GM12874 (cell line): ENCODE measurements at regions not wholly inside any gene's neighbourhood (a gene's known extent, or its start where the extent isn't known, plus 50 kb on each side); places are given as distances from the start of the nearest gene placed in this dataset.

Experiments used
- CTCF ChIP-seq: IDR thresholded peaks from 2 replicates; pipeline ENCODE4 v1.5.1; 2011; ENCODE audit warnings: low read depth, mild to moderate bottlenecking, control low read depth, low read length, moderate library complexity; ENCODE audit not compliant: insufficient read depth

- no peak for TF ChIP-seq CTCF
Observed at GRCh38 chr5:82804155-82804690, 273.0 kb downstream of the TMEM167A start.

DNA sequence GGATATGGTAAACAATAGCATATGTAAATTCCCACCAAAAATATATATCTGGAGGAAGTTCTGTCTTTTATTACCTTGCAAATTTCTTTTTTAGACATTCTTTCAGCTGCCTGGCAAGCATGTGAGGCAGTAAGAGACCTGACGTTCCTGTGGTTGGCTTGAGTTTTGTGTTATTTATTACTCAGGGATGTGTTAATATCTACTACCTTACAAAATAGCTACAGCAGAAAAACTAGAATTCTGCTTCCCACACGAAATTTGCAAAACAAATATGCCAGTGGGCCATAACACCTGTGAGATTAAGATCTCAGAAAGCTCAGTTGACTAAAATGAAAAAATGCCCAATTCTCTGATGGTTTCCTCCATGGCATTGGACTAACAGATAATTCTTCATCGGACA, 274.2 kb downstream of the TMEM167A start:
- no peak for TF ChIP-seq CTCF

GRCh38 chr5:82800826-82801225, 276.4 kb downstream of the TMEM167A start:
- TF ChIP-seq CTCF: no peak

DNA sequence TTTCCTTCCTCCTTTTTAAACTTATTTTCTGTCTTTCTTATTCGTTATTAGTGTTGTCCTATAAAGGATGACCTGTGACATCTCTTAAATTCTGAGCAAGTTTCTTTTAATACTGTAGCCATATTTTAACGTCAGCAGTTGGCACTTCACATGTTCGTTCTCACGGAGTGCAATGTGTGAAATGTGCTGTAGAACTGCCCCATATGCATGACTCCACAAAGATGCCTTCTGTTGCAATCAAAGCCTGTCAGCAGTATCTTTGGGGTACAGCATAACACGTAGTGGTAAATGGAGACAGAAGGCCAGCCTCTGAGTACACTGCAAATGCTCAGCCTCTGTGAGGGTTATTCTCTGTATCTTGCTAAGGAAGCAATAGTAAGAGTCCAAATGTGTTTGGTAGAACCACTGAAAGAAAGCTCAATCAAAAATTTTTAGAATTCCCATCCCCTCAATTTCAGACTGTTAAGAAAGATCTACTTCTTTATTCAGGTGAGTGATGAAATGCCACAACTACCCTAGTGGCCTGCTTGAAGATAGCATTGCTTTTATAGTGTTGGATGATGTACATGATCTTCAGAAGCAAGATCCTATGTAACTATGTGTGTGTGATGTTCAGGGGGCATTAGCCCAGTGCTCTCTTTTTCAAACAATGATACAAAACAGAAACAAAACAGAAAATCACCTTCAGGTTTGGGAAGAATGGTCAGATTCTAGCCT, 277.7 kb downstream of the TMEM167A start:
- TF ChIP-seq CTCF: no peak

DNA sequence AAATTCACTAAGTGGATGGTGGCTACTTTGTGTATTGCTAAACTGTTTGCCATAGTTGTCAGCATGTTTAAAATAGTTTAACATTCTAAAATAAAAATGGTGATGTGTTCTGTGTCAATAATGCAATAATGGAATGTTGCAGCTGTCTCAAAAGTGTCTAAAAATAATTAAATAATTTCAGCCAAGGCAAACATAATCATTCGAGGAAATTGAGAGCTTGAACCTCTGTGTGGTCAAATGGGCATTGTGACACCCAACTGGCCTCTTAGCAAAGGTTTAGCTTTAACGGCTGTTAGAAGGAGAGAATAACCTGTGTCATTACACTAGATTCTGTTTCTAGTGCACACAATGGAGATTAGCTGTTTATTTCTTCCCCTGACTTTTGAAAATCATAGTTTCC, 278.5 kb downstream of the TMEM167A start:
- TF ChIP-seq CTCF: no peak

GRCh38 chr5:82796643-82797416, 280.4 kb downstream of the TMEM167A start:
- no peak for TF ChIP-seq CTCF

GRCh38 chr5:82794876-82795275, 282.3 kb downstream of the TMEM167A start:
- no peak for TF ChIP-seq CTCF
